OCI-LY7 (cell line): ENCODE measurements at regions not wholly inside any gene's neighbourhood (a gene's known extent, or its start where the extent isn't known, plus 50 kb on each side); places are given as distances from the start of the nearest gene placed in this dataset.

Experiments used
- CTCF ChIP-seq: fragments of 200-600 bp; sonication (generic); conservative IDR thresholded peaks from 2 replicates; pipeline ENCODE4 v1.5.1; 2014; ENCODE audit warnings: mild to moderate bottlenecking, antibody characterized with exemption, low read length, moderate library complexity, mixed read lengths
- EZH2phosphoT487 ChIP-seq: fragments of 200-600 bp; sonication (generic); IDR thresholded peaks from 2 replicates; pipeline ENCODE4 v1.6.1; 2018; ENCODE audit warnings: low read depth, borderline replicate concordance, mild to moderate bottlenecking, mixed run types, antibody characterized with exemption, low read length, moderate library complexity, mixed read lengths

GRCh38 chr10:28920091-28920490, 242.8 kb downstream of the BAMBI start:
- TF ChIP-seq CTCF (no peak), EZH2phosphoT487 (no peak)
